Aorta (tissue), 5 donors: ENCODE measurements at regions not wholly inside any gene's neighbourhood (a gene's known extent, or its start where the extent isn't known, plus 50 kb on each side); places are given as distances from the start of the nearest gene placed in this dataset.

Experiments used
- ATAC-seq: fragments of 200-7000 bp; cut with Tn5 transposase; one replicate; pipeline ENCODE4 v1.9.1; 2022; ENCODE audit warnings: moderate library complexity; ENCODE audit not compliant: low FRiP score
- DNase-seq, 2 donors: peaks; one replicate each; pipeline ENCODE4 v3.0.0-alpha.2; 2020
- H3K27ac ChIP-seq, 2 donors: one replicate each; pipeline ENCODE4 v1.5.1; 2013; ENCODE audit warnings: low read length in 2 of 2, mild to moderate bottlenecking in 2 of 2, moderate library complexity in 2 of 2, control low read depth in 1 of 2, inconsistent platforms in 1 of 2, low read depth in 1 of 2
- H3K27me3 ChIP-seq, 2 donors: one replicate each; pipeline ENCODE4 v1.6.1; 2013; ENCODE audit warnings: control low read depth in 1 of 2, low read length in 1 of 2, mild to moderate bottlenecking in 1 of 2, moderate library complexity in 1 of 2; ENCODE audit not compliant: insufficient read depth in 2 of 2, control insufficient read depth in 1 of 2
- H3K36me3 ChIP-seq, 2 donors: one replicate each; pipeline ENCODE4 v1.6.1; 2013; ENCODE audit warnings: control low read depth in 1 of 2, low read length in 1 of 2, mild to moderate bottlenecking in 1 of 2; ENCODE audit not compliant: insufficient read depth in 2 of 2, control insufficient read depth in 1 of 2
- H3K4me1 ChIP-seq, 2 donors: one replicate each; pipeline ENCODE4 v1.6.1; 2013; ENCODE audit warnings: low read length in 2 of 2, control low read depth in 1 of 2, mild to moderate bottlenecking in 1 of 2, moderate library complexity in 1 of 2; ENCODE audit not compliant: insufficient read depth in 2 of 2, control insufficient read depth in 1 of 2
- H3K4me3 ChIP-seq, 2 donors: one replicate each; pipeline ENCODE4 v1.5.1; 2013; ENCODE audit warnings: low read length in 2 of 2, control low read depth in 1 of 2, mild to moderate bottlenecking in 1 of 2
- H3K9me3 ChIP-seq: one replicate; pipeline ENCODE4 v1.6.1; 2013; ENCODE audit warnings: mild to moderate bottlenecking, low read length; ENCODE audit not compliant: control insufficient read depth
- whole genome bisulfite sequencing, 2 donors: extraction: QIAGEN DNeasy Blood & Tissue Kit; methylation state at CpG; one replicate each; pipeline ENCODE4 v1.1.7; 2013; 5-methylcytosine and 5-hydroxymethylcytosine counted together
- intact Hi-C, 2 donors: fragments of 100-400 bp; cut with DNase I; formaldehyde crosslinking; loops; one replicate each; pipeline versions ENCODE4 v1.14.2 to v1.15.0; 2022
- donor health status: healthy with polysubstance abuse.
- donor health status: Bipolar disorder and iron deficiency.
- donor health status: DM: no; HTN: no; CAD: no.
- donor health status: DM: no; HTN: no; CAD: no.
- donor health status: DM: yes; HTN: yes; CAD: no.

DNA sequence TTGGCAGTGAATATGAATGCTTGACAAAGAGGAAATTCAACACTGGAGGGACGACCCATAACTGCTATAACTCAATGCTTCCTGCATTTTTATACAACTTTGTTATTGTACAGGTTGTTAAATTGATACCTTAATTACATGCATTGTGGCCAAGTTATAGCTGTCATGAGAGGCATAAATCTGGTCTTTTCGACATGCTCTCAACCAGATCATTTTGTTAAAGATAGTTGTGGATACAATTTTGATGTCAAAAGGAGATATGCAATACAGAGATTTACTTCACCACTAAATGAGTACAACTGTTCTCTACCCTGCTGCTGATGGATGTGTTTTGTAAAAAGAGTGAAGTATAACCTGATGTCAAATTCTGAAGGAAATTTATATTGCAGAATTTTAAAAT is 946.0 kb downstream of the GALC start:
- WGBS, 2 donors: 45 to 56% methylated on average over 2 of the region's 2 CpGs
- ATAC-seq (no peak), DNase-seq (no peak)
- Histone ChIP-seq H3K4me3 (no peak overlapping the region), H3K27ac (no peak overlapping the region), H3K27me3 (no peaks in the 10 kb centered on the region), H3K36me3 (no peaks in the 10 kb centered on the region), H3K4me1 (no peaks in the 10 kb centered on the region), H3K9me3 (peaks cover 1% of the 10 kb centered on the region)
- intact Hi-C loops: no loop called here

- ATAC-seq: no peak
- intact Hi-C loops: no loop called here
- no peak for DNase-seq
- no peaks in the 10 kb centered on the region for H3K36me3 ChIP-seq
- no peaks in the 10 kb centered on the region for H3K27me3 ChIP-seq
- 33 to 43% methylated on average over 5 of the region's 5 CpGs for WGBS, 2 donors
- H3K4me3 ChIP-seq: no peak overlapping the region
- H3K9me3 ChIP-seq: peaks cover 1% of the 10 kb centered on the region
- H3K4me1 ChIP-seq: no peaks in the 10 kb centered on the region
- no peak overlapping the region for H3K27ac ChIP-seq
Measured at GRCh38 chr14:87045956-87046355, 947.0 kb downstream of the GALC start.

- Histone ChIP-seq H3K4me1 (no peaks in the 10 kb centered on the region), H3K27ac (no peak overlapping the region), H3K27me3 (no peaks in the 10 kb centered on the region), H3K36me3 (no peaks in the 10 kb centered on the region), H3K4me3 (no peak overlapping the region), H3K9me3 (no peaks in the 10 kb centered on the region)
- ATAC-seq (no peak), DNase-seq (no peak)
- WGBS, 2 donors: 22 to 23% methylated on average over 3 of the region's 3 CpGs
- intact Hi-C loops: no loop called here
Measured at GRCh38 chr14:87045246-87045645, 947.7 kb downstream of the GALC start.

GRCh38 chr14:87044807-87045206 is 948.2 kb downstream of the GALC start:
- 5% methylated on average over 1 of the region's 1 CpG for WGBS, 2 donors
- intact Hi-C loops: no loop called here
- DNase-seq: no peak

DNA sequence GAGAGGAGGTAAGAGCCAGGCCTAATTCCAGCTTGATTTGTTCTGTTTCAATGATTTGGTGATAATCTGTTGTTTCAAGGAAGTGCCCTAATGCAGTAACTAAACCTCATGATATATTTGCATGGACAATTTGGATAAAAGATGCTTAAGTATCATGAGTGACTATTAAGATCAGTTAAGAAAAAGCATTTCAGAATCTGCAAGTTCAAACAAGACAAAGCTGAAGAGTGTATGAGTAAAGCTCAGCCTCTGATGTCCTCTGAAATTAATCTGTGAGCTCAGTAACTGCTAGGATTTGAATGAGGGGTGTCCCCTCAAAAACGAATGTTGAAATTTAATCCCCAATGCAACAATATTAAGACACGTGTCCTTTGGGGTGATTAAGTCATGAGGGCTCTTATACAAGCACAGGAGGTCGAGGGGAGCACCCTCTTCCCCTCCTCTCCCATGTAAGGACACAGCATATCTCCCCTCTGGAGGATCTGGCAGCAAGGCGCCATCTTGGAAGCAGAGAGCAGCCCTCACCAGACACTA is 949.2 kb downstream of the GALC start:
- intact Hi-C loops: no loop called here
- WGBS, 2 donors: 76 to 82% methylated on average over 4 of the region's 4 CpGs
- no peak for DNase-seq
- Histone ChIP-seq H3K4me1 (no peaks in the 10 kb centered on the region), H3K27me3 (no peaks in the 10 kb centered on the region), H3K27ac (no peak overlapping the region), H3K4me3 (no peak overlapping the region), H3K9me3 (no peaks in the 10 kb centered on the region), H3K36me3 (no peaks in the 10 kb centered on the region)
- ATAC-seq: no peak

More at GRCh38 chr14:87044807-87045206, 948.2 kb downstream of the GALC start:
- no peak for ATAC-seq
- no peaks in the 10 kb centered on the region for H3K9me3 ChIP-seq
- H3K27me3 ChIP-seq: no peaks in the 10 kb centered on the region
- no peaks in the 10 kb centered on the region for H3K4me1 ChIP-seq
- no peaks in the 10 kb centered on the region for H3K36me3 ChIP-seq
- H3K4me3 ChIP-seq: no peak overlapping the region
- H3K27ac ChIP-seq: no peak overlapping the region

DNA sequence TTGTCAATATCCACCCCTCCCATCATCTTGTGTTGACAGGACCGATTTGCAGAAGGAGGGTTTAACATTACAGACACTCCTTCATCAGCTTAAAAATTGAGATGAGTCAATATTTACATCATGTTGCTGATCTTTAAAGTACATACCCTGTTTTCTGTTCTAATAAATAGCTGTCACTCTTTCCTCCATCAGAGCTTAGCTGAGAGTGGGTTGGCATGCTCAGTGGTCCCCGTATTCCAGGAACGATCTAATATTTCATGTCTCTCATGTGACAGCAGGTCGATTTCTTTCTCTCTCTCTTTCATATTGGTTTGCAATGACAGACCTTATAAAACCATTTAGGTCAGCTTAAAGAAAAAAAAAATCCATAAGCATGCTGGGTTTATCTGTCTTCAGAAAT is 950.6 kb downstream of the GALC start:
- Histone ChIP-seq H3K27ac (no peak overlapping the region), H3K4me3 (no peak overlapping the region), H3K36me3 (no peaks in the 10 kb centered on the region), H3K27me3 (no peaks in the 10 kb centered on the region), H3K4me1 (no peaks in the 10 kb centered on the region), H3K9me3 (no peaks in the 10 kb centered on the region)
- DNase-seq (no peak), ATAC-seq (no peak)
- intact Hi-C loops: no loop called here
- WGBS, 2 donors: 72 to 73% methylated on average over 4 of the region's 4 CpGs

DNA sequence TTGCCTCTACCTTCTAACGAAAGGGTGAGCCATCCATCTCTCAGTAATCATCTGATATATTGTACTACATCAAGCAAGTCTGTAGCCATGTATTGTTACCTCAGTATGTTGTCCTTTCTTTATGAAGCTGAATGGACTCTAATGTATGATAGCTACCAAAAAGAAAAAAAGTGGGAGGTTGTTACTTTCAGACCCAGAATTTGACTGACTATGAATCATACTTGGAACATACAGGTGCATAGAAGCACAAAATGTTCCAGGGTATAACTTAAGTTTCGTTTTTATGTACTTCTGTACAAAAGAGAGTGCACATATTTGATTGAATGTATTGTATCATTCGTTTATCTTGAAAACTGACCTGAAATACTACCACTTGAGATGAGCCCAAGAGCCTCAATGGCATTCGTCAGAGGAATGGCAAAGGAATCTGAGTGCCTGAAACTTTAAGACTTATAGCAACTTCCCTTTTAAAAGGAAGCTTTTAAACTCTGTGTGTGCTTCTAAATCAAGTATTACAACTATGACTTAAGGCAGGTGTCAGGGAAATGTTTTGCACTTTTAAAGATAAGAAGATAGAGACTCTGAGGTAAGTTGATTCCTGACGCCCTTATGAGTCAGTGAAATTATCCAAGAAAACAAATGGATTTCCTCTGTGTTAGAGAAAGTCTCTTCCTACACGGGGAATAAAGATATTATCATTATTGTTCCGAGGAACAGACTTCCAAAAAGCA is 951.5 kb downstream of the GALC start:
- no peak for ATAC-seq
- H3K27ac ChIP-seq: no peak overlapping the region
- H3K27me3 ChIP-seq: no peaks in the 10 kb centered on the region
- no peak overlapping the region for H3K4me3 ChIP-seq
- no peak for DNase-seq
- H3K4me1 ChIP-seq: no peaks in the 10 kb centered on the region
- H3K9me3 ChIP-seq: no peaks in the 10 kb centered on the region
- intact Hi-C loops: no loop called here
- 41 to 44% methylated on average over 7 of the region's 7 CpGs for WGBS, 2 donors
- H3K36me3 ChIP-seq: no peaks in the 10 kb centered on the region

DNA sequence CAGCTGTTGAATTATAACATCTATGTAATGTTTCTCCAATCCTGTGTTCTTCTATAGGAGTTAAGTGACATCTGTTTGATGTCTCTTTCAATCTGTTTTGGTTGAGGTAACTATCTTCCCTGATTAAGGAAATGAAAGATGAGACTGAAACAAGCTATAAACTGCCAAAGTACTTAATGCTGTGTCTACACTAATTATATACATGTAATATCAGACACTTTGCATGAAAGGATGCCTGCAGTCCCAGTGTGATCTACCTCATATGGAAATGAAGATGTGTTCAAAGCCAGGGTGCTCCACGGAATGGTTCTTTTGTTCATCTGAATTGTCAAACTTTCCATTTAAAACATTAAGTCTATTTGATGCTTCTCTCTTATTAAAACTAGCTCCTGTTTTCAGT is 958.3 kb downstream of the GALC start:
- ATAC-seq: no peak
- intact Hi-C loops: no loop called here
- no peak for DNase-seq
- Histone ChIP-seq H3K4me1 (no peaks in the 10 kb centered on the region), H3K27me3 (no peaks in the 10 kb centered on the region), H3K9me3 (no peaks in the 10 kb centered on the region), H3K36me3 (no peaks in the 10 kb centered on the region), H3K4me3 (no peak overlapping the region), H3K27ac (no peak overlapping the region)
- 16 to 32% methylated on average over 1 of the region's 1 CpG for WGBS, 2 donors

- no peaks in the 10 kb centered on the region for H3K27me3 ChIP-seq
- no peaks in the 10 kb centered on the region for H3K9me3 ChIP-seq
- no peaks in the 10 kb centered on the region for H3K4me1 ChIP-seq
- H3K36me3 ChIP-seq: no peaks in the 10 kb centered on the region
- H3K4me3 ChIP-seq: no peak overlapping the region
- DNase-seq (no peak), ATAC-seq (no peak)
- WGBS, 2 donors: 86 to 87% methylated on average over 1 of the region's 1 CpG
- H3K27ac ChIP-seq: no peak overlapping the region
- intact Hi-C loops: no loop called here
Measured at GRCh38 chr14:87030197-87030596, 962.8 kb downstream of the GALC start.
